Epithelial cell of esophagus (primary cell): ENCODE measurements at regions not wholly inside any gene's neighbourhood (a gene's known extent, or its start where the extent isn't known, plus 50 kb on each side); places are given as distances from the start of the nearest gene placed in this dataset.

Experiments used
- DNase-seq: peaks from one replicate; pipeline ENCODE4 v3.0.0; 2010; ENCODE audit warnings: low read depth
- H3K4me3 ChIP-seq: 2 replicates; pipeline ENCODE4 v1.5.1; 2011; ENCODE audit warnings: mild to moderate bottlenecking, low read length, control low read depth
- TF ChIP-seq, protein P1 (sequence below): IDR thresholded peaks from 2 replicates; pipeline ENCODE4 v1.5.1; 2011; ENCODE audit warnings: low read depth, mild to moderate bottlenecking, low read length, control low read depth, inconsistent platforms; ENCODE audit not compliant: insufficient read depth; ENCODE audit errors: missing control alignments

DNA sequence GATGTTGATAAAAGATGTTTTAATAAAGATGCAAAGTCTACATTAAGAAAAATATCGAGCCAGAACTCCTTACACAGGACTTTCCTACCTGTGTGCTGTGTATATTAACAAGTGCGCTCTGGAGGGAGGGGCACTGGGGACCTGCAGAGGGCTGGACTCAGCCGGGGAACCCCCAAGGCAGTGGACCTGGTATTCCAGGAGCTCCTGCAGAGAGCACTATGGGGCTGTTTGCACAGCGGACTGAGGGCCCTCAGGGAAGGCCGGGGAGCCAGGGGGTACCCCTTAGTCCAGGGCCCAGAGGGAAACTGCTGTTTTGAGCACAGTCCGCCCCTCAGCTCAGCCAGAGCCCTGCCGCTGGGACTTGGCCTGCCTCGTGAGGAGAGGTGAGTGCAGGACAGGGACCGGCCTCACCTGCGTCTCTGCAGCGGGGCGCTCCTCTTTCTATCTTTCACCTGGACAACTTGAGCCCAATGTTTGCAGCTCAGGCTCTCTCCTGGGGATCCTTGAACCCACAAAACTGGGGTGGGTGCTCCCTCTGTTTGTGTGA, 168.4 kb downstream of the ARL4C start:
- TF ChIP-seq, protein P1, sequence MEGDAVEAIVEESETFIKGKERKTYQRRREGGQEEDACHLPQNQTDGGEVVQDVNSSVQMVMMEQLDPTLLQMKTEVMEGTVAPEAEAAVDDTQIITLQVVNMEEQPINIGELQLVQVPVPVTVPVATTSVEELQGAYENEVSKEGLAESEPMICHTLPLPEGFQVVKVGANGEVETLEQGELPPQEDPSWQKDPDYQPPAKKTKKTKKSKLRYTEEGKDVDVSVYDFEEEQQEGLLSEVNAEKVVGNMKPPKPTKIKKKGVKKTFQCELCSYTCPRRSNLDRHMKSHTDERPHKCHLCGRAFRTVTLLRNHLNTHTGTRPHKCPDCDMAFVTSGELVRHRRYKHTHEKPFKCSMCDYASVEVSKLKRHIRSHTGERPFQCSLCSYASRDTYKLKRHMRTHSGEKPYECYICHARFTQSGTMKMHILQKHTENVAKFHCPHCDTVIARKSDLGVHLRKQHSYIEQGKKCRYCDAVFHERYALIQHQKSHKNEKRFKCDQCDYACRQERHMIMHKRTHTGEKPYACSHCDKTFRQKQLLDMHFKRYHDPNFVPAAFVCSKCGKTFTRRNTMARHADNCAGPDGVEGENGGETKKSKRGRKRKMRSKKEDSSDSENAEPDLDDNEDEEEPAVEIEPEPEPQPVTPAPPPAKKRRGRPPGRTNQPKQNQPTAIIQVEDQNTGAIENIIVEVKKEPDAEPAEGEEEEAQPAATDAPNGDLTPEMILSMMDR = no peak
- H3K4me3 ChIP-seq = no peak overlapping the region
- DNase-seq = no peak

GRCh38 chr2:234326694-234327093, 170.2 kb downstream of the ARL4C start:
- no peak for DNase-seq
- no peak overlapping the region for H3K4me3 ChIP-seq
- TF ChIP-seq, protein P1 = no peak

DNA sequence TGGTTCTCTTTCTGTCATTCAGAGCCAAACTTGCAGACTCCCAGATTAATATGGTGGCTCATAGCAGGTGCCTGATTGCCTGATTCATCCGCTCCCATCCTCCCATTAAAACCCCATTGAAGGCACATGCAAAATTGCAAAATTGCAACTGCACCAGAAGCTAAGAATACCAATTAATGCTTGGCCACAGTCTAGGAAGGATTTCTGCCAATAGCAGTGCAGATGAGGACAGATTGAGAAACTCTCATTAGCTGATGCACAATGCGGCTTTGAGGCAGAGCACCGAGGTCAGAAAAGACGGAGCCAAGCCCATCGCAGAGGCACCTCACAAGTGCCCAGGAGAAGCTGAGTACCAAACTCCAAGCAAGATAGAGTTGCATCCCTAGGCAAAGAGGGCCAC, 172.8 kb downstream of the ARL4C start:
- H3K4me3 ChIP-seq = no peak overlapping the region
- TF ChIP-seq, protein P1 = no peak
- no peak for DNase-seq

DNA sequence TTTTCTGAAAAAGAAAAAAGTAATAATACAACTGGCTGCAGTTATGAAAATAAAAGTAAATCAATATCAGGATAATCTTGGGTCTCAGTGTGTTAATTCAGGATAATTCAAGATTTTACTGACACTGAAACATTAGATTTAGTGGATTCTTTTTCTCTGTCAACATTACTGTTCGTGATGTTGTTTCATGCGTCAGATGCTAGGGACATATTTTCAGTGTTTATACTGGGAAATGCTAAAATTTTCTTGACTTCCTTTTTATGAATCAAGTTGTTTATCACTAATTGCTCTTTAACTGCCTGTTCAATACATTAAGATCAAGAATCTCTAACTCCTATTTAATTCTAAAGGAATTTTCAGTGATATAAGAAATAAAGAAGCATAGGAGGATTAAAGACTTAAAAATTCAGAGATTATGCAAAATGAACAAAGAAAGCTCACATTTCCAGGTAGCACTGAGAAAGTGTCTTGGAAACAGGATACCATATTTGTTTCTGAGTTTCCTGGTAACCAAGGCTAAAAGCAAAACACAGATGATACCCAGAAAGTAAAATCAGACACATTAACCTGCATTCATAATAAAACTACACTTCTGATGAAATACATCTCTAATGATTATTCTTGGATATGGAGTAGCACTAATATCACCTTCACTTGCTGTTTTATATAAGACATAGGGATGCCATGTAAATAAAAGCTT, 174.0 kb downstream of the ARL4C start:
- H3K4me3 ChIP-seq = no peak overlapping the region
- TF ChIP-seq, protein P1 = no peak
- DNase-seq = no peak

GRCh38 chr2:234320066-234320465, 176.8 kb downstream of the ARL4C start:
- H3K4me3 ChIP-seq = no peak overlapping the region
- DNase-seq = no peak
- TF ChIP-seq, protein P1 = no peak

GRCh38 chr2:234318361-234318760, 178.5 kb downstream of the ARL4C start:
- H3K4me3 ChIP-seq = no peak overlapping the region
- TF ChIP-seq, protein P1 = no peak
- no peak for DNase-seq

DNA sequence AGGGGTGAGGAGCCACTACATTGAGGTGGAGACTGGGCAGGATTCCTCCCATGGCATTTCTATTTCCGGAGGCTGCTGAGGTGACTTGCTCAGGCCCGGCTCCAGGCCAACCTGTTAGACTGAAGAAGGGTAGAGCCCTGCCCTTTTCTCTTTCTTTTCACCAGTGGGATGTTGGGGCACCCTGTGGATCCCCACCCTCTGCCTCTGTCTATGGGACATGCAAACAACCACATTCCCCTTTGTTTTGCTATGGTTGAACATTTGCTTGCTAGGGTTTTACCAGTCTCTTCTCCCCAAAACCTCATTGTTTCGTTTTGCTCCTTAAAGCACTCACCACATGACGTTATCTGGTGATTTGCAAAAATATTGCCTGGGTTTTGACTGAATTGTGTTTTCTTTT, 183.3 kb downstream of the ARL4C start:
- H3K4me3 ChIP-seq = no peak overlapping the region
- no peak for DNase-seq
- TF ChIP-seq, protein P1 = no peak
